Activated CD4-positive, alpha-beta T cell treated with anti-CD3 and anti-CD28 coated beads for 36 hours (primary cell): ENCODE measurements at regions not wholly inside any gene's neighbourhood (a gene's known extent, or its start where the extent isn't known, plus 50 kb on each side); places are given as distances from the start of the nearest gene placed in this dataset.

Source experiments
- ATAC-seq: fragments of 200-7000 bp; cut with Tn5 transposase; one replicate; pipeline ENCODE4 v1.10.0; 2021; ENCODE audit warnings: mild to moderate bottlenecking, moderate library complexity
- CTCF ChIA-PET: fragments of 350-600 bp; sonication (Branson Sonifier 250); formaldehyde crosslinking; loops from one replicate; lab custom pipeline; 2021; ENCODE audit warnings: antibody characterized with exemption; lab: Charles Lee
- POLR2A ChIA-PET: fragments of 350-600 bp; sonication (Branson Sonifier 250); formaldehyde crosslinking; loops from one replicate; lab custom pipeline; 2021; ENCODE audit warnings: antibody characterized with exemption, inconsistent platforms; lab: Charles Lee
- DNase-seq: peaks from one replicate; pipeline ENCODE4 v3.0.0-alpha.2; 2020
- H3K27ac Mint-ChIP-seq: one replicate; pipeline ENCODE4 v1.8.0; 2021; ENCODE audit warnings: mixed read lengths
- H3K27me3 Mint-ChIP-seq: one replicate; pipeline ENCODE4 v1.8.0; 2021; ENCODE audit warnings: mixed read lengths
- H3K36me3 Mint-ChIP-seq: one replicate; pipeline ENCODE4 v1.8.0; 2021; ENCODE audit warnings: low read depth, mixed read lengths
- H3K4me1 Mint-ChIP-seq: one replicate; pipeline ENCODE4 v1.8.0; 2021; ENCODE audit warnings: mixed read lengths
- H3K4me3 Mint-ChIP-seq: one replicate; pipeline ENCODE4 v1.8.0; 2021; ENCODE audit warnings: mild to moderate bottlenecking, moderate library complexity, mixed read lengths
- H3K9me3 Mint-ChIP-seq: one replicate; pipeline ENCODE4 v1.8.0; 2021; ENCODE audit warnings: low read depth, mixed read lengths
- intact Hi-C, 2 experiments: fragments of 100-400 bp; cut with DNase I in 1 of 2; cut with micrococcal nuclease in 1 of 2; formaldehyde crosslinking; loops; one replicate each; pipeline versions ENCODE4 v1.14.2 to v1.15.1; 2022 to 2024; cut with DNase I, micrococcal nuclease

- no peaks in the 10 kb centered on the region for H3K36me3 Mint-ChIP-seq
- no peak overlapping the region for H3K27ac Mint-ChIP-seq
- POLR2A ChIA-PET, result no interaction called here
- H3K4me1 Mint-ChIP-seq, result no peaks in the 10 kb centered on the region
- DNase-seq (no peak), ATAC-seq (no peak)
- H3K9me3 Mint-ChIP-seq, result peaks cover 2% of the 10 kb centered on the region
- intact Hi-C loops, result no loop called here
- no peaks in the 10 kb centered on the region for H3K27me3 Mint-ChIP-seq
- H3K4me3 Mint-ChIP-seq, result no peak overlapping the region
- CTCF ChIA-PET, result no interaction called here
Observed at GRCh38 chr4:126821152-126821551, 811.6 kb upstream of the INTU start.

DNA sequence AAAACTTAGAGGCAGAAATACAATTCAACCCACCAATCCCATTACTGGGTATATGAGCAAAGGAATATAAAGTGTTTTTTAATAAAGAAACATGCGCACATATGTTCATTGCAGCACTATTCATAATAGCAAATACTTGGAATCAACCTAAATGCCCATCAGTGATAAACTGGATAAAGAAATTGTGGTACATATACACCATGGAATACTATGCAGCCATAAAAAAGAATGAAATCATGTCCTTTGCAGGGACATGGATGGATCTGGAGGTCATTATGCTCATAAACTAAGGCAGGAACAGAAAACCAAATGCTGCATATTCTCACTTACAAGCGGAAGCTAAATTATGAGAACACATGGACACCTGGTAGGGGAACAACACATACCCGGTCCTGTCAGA lies 807.7 kb upstream of the INTU start:
- Mint-ChIP-seq H3K27ac (no peak overlapping the region), H3K9me3 (peaks cover 2% of the 10 kb centered on the region), H3K4me1 (no peaks in the 10 kb centered on the region), H3K4me3 (no peak overlapping the region), H3K36me3 (no peaks in the 10 kb centered on the region), H3K27me3 (no peaks in the 10 kb centered on the region)
- ATAC-seq, result no peak
- no peak for DNase-seq
- CTCF ChIA-PET, result no interaction called here
- POLR2A ChIA-PET, result no interaction called here
- intact Hi-C loops, result no loop called here

GRCh38 chr4:126827669-126828068 lies 805.1 kb upstream of the INTU start:
- H3K9me3 Mint-ChIP-seq, result peaks cover 9% of the 10 kb centered on the region
- H3K4me3 Mint-ChIP-seq, result no peak overlapping the region
- ATAC-seq, result no peak
- intact Hi-C loops, result no loop called here
- DNase-seq, result no peak
- H3K27ac Mint-ChIP-seq, result no peak overlapping the region
- H3K36me3 Mint-ChIP-seq, result peaks cover 2% of the 10 kb centered on the region
- no peaks in the 10 kb centered on the region for H3K4me1 Mint-ChIP-seq
- ChIA-PET CTCF (no interaction called here), POLR2A (no interaction called here)
- no peaks in the 10 kb centered on the region for H3K27me3 Mint-ChIP-seq

GRCh38 chr4:126834854-126835253 lies 797.9 kb upstream of the INTU start:
- no peak overlapping the region for H3K27ac Mint-ChIP-seq
- H3K4me1 Mint-ChIP-seq, result no peaks in the 10 kb centered on the region
- H3K36me3 Mint-ChIP-seq, result peaks cover 2% of the 10 kb centered on the region
- H3K27me3 Mint-ChIP-seq, result no peaks in the 10 kb centered on the region
- peaks cover 28% of the 10 kb centered on the region for H3K9me3 Mint-ChIP-seq
- no peak overlapping the region for H3K4me3 Mint-ChIP-seq
- ATAC-seq, result no peak
- intact Hi-C loops, result no loop called here
- POLR2A ChIA-PET, result no interaction called here
- CTCF ChIA-PET, result no interaction called here
- no peak for DNase-seq

- no peak overlapping the region for H3K27ac Mint-ChIP-seq
- H3K9me3 Mint-ChIP-seq, result peaks cover 23% of the 10 kb centered on the region
- H3K36me3 Mint-ChIP-seq, result no peaks in the 10 kb centered on the region
- no peak for DNase-seq
- intact Hi-C loops, result no loop called here
- no peak overlapping the region for H3K4me3 Mint-ChIP-seq
- no peaks in the 10 kb centered on the region for H3K4me1 Mint-ChIP-seq
- POLR2A ChIA-PET, result no interaction called here
- CTCF ChIA-PET, result interaction anchor here (0.7 kb wide), 1 partner anchor 148 kb away, joined by 3 read pairs; no protein-coding TSS in a partner anchor
- no peaks in the 10 kb centered on the region for H3K27me3 Mint-ChIP-seq
- no peak for ATAC-seq
Observed at GRCh38 chr4:126838941-126839679, 793.6 kb upstream of the INTU start.

DNA sequence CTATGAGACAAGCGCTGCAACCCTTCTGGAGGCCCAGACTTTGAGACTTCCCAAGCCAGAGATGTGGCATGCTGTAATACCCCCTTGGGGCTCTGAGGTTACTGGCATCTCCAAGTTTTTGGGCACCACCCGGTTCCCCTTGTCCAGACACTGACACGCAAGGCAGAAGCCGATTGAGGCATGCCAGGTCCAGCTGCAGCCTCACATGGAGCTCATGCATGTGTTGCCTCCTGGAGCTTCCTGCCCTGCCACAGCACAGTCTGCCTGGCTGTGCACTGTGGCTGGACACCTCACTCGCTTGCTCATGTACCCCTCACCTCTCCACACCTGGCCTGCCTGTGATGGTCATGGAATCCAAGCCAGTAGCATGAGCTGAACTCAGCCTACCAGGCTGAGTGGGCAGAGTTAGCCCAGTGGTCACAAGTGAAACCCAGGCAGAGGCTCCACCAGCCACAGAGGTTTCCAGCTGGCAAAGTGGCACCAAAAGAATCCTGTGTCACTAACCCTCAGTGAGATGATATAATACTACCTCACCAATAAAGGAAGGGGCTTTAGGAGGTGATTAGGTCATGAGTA lies 789.2 kb upstream of the INTU start:
- CTCF ChIA-PET, result no interaction called here
- peaks cover 13% of the 10 kb centered on the region for H3K9me3 Mint-ChIP-seq
- no peak overlapping the region for H3K4me3 Mint-ChIP-seq
- H3K27me3 Mint-ChIP-seq, result no peaks in the 10 kb centered on the region
- ATAC-seq (no peak), DNase-seq (no peak)
- no peak overlapping the region for H3K27ac Mint-ChIP-seq
- no peaks in the 10 kb centered on the region for H3K36me3 Mint-ChIP-seq
- no peaks in the 10 kb centered on the region for H3K4me1 Mint-ChIP-seq
- POLR2A ChIA-PET, result no interaction called here
- intact Hi-C loops, result no loop called here

DNA sequence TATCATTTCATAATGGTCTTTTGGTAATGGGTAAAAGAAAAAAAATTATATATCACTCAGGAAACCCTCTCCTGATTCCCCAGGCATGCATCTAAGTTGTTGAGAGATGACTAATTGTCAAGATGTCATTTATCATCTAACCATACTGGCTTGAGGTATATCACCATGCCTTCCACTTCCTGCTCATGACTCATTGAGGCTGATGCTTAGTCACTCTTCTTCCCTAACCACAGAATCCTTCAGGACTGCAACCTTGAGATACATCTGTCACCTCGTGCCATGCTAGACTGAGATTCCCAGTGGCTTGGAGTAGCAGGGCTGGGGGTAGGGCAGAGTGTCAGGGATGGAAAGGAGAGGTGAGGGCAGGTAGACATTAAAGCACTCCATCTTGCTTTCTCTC lies 782.5 kb upstream of the INTU start:
- ChIA-PET POLR2A (no interaction called here), CTCF (interaction anchor here (0.7 kb wide), 1 partner anchor 193 kb away, joined by 3 read pairs; no protein-coding TSS in a partner anchor)
- H3K9me3 Mint-ChIP-seq, result peaks cover 5% of the 10 kb centered on the region
- DNase-seq (no peak), ATAC-seq (no peak)
- H3K27me3 Mint-ChIP-seq, result no peaks in the 10 kb centered on the region
- intact Hi-C loops, result no loop called here
- H3K27ac Mint-ChIP-seq, result no peak overlapping the region
- no peak overlapping the region for H3K4me3 Mint-ChIP-seq
- H3K4me1 Mint-ChIP-seq, result no peaks in the 10 kb centered on the region
- no peaks in the 10 kb centered on the region for H3K36me3 Mint-ChIP-seq

GRCh38 chr4:126851391-126851790 lies 781.4 kb upstream of the INTU start:
- no peak for ATAC-seq
- Mint-ChIP-seq H3K9me3 (peaks cover 5% of the 10 kb centered on the region), H3K36me3 (no peaks in the 10 kb centered on the region), H3K27ac (no peak overlapping the region), H3K4me3 (no peak overlapping the region), H3K4me1 (no peaks in the 10 kb centered on the region), H3K27me3 (no peaks in the 10 kb centered on the region)
- intact Hi-C loops, result no loop called here
- ChIA-PET POLR2A (no interaction called here), CTCF (no interaction called here)
- no peak for DNase-seq

DNA sequence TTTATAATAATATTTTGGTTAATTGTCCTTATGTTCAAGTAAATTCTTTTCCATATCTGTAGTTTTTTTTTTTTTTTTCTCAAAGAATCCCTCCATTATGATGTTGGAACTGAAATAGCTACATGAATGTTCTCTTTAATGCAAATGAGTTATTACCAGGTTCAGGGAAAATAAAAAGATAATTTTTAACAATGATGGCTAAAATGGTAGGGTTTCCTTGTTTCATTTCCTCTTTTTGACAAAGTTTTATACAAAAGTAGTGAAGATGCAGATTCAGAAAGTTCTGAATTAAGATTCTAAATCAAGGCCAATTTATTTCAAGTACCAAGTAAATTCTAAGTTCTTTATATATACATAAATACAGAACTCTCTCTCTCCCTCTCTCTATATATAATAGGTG lies 779.0 kb upstream of the INTU start:
- H3K27ac Mint-ChIP-seq, result no peak overlapping the region
- H3K36me3 Mint-ChIP-seq, result no peaks in the 10 kb centered on the region
- H3K9me3 Mint-ChIP-seq, result peaks cover 4% of the 10 kb centered on the region
- ChIA-PET CTCF (no interaction called here), POLR2A (no interaction called here)
- H3K4me3 Mint-ChIP-seq, result no peak overlapping the region
- H3K4me1 Mint-ChIP-seq, result no peaks in the 10 kb centered on the region
- DNase-seq (no peak), ATAC-seq (no peak)
- no peaks in the 10 kb centered on the region for H3K27me3 Mint-ChIP-seq
- intact Hi-C loops, result no loop called here

DNA sequence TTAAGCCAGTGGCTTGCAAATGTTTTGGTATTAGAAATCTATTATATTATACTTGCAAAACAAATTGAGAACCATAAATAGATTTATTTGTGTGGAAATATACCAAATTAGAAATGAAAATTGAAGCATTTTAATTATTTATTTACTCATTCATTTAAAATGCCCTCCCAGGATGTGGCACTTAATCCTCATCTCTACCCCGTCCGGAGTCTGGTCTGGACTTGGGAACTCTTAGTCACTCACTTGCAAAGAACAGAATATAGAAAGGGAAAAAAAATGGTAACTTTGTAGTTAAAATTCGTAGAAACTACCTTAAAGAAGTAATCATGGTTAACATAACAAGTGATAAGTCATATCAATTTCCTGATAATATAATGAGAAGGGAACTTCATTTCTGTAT lies 775.9 kb upstream of the INTU start:
- intact Hi-C loops, result no loop called here
- POLR2A ChIA-PET, result no interaction called here
- Mint-ChIP-seq H3K9me3 (peaks cover 4% of the 10 kb centered on the region), H3K4me1 (no peaks in the 10 kb centered on the region), H3K36me3 (no peaks in the 10 kb centered on the region), H3K4me3 (no peak overlapping the region), H3K27me3 (no peaks in the 10 kb centered on the region), H3K27ac (no peak overlapping the region)
- CTCF ChIA-PET, result no interaction called here
- ATAC-seq (no peak), DNase-seq (no peak)

- no peak overlapping the region for H3K4me3 Mint-ChIP-seq
- POLR2A ChIA-PET, result no interaction called here
Observed at GRCh38 chr4:126859314-126859713, 773.4 kb upstream of the INTU start.

GRCh38 chr4:126859872-126860271 lies 772.9 kb upstream of the INTU start:
- peaks cover 4% of the 10 kb centered on the region for H3K9me3 Mint-ChIP-seq
- H3K27me3 Mint-ChIP-seq, result no peaks in the 10 kb centered on the region
- ATAC-seq (no peak), DNase-seq (no peak)
- ChIA-PET POLR2A (no interaction called here), CTCF (no interaction called here)
- no peak overlapping the region for H3K4me3 Mint-ChIP-seq
- no peaks in the 10 kb centered on the region for H3K36me3 Mint-ChIP-seq
- intact Hi-C loops, result no loop called here
- H3K27ac Mint-ChIP-seq, result no peak overlapping the region
- H3K4me1 Mint-ChIP-seq, result no peaks in the 10 kb centered on the region

More at GRCh38 chr4:126859314-126859713, 773.4 kb upstream of the INTU start:
- intact Hi-C loops, result no loop called here
- ATAC-seq (no peak), DNase-seq (no peak)
- H3K36me3 Mint-ChIP-seq, result no peaks in the 10 kb centered on the region
- no peak overlapping the region for H3K27ac Mint-ChIP-seq
- CTCF ChIA-PET, result no interaction called here
- no peaks in the 10 kb centered on the region for H3K27me3 Mint-ChIP-seq
- H3K9me3 Mint-ChIP-seq, result peaks cover 4% of the 10 kb centered on the region
- H3K4me1 Mint-ChIP-seq, result no peaks in the 10 kb centered on the region
